ENCODE measurements at regions not wholly inside any gene's neighbourhood (a gene's known extent, or its start where the extent isn't known, plus 50 kb on each side); places are given as distances from the start of the nearest gene placed in this dataset.

DNA sequence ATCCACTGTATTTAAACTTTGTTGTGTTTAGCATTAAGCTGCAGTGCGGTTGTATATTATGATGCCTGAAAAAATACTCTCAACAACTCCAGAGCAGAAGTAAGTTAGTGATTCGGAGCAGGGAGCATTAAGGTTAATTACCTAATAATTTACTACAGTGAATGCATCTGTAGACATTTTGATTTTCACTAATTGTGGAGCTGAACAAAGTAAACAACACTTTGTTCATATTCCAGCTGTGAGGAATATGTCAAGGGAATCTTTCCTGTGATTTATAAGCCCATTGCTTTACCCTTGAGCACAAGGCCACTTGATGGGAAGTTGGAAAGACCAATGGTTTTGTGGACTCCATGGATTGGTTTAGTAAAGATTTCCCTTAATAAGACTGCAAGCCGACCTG, 77.1 kb downstream of the CBLN4 start:
- no peak overlapping the region for H3K4me3 Mint-ChIP-seq (ENCODE audit: unreplicated experiment)

GRCh38 chr20:55919956-55920355, 85.4 kb downstream of the CBLN4 start:
- Mint-ChIP-seq H3K27ac (ENCODE audit: unreplicated experiment) (no peak overlapping the region), H3K4me3 (ENCODE audit: unreplicated experiment) (no peak overlapping the region), H3K4me1 (ENCODE audit: unreplicated experiment) (no peaks in the 10 kb centered on the region), H3K27me3 (ENCODE audit: unreplicated experiment) (no peaks in the 10 kb centered on the region), H3K36me3 (ENCODE audit: low read depth, unreplicated experiment) (no peaks in the 10 kb centered on the region), H3K9me3 (ENCODE audit: unreplicated experiment) (peaks cover 30% of the 10 kb centered on the region)
- no peak for TF ChIP-seq CTCF (IDR thresholded peaks at IDR 0.05; ENCODE audit: unreplicated experiment)
- DNase-seq (ENCODE audit: low spot score): no peak

More for the DNA sequence above, 77.1 kb downstream of the CBLN4 start:
- no peak for TF ChIP-seq CTCF (IDR thresholded peaks at IDR 0.05; ENCODE audit: unreplicated experiment)
- Mint-ChIP-seq H3K4me1 (ENCODE audit: unreplicated experiment) (no peaks in the 10 kb centered on the region), H3K27me3 (ENCODE audit: unreplicated experiment) (peaks cover 2% of the 10 kb centered on the region), H3K27ac (ENCODE audit: unreplicated experiment) (no peak overlapping the region), H3K9me3 (ENCODE audit: unreplicated experiment) (peaks cover 47% of the 10 kb centered on the region), H3K36me3 (ENCODE audit: low read depth, unreplicated experiment) (no peaks in the 10 kb centered on the region)
- no peak for DNase-seq (ENCODE audit: low spot score)

GRCh38 chr20:55919319-55919718, 86.0 kb downstream of the CBLN4 start:
- Mint-ChIP-seq H3K36me3 (ENCODE audit: low read depth, unreplicated experiment) (no peaks in the 10 kb centered on the region), H3K4me1 (ENCODE audit: unreplicated experiment) (no peaks in the 10 kb centered on the region), H3K4me3 (ENCODE audit: unreplicated experiment) (no peak overlapping the region), H3K27me3 (ENCODE audit: unreplicated experiment) (no peaks in the 10 kb centered on the region), H3K27ac (ENCODE audit: unreplicated experiment) (no peak overlapping the region), H3K9me3 (ENCODE audit: unreplicated experiment) (peaks cover 31% of the 10 kb centered on the region)
- DNase-seq (ENCODE audit: low spot score): no peak
- no peak for TF ChIP-seq CTCF (IDR thresholded peaks at IDR 0.05; ENCODE audit: unreplicated experiment)

GRCh38 chr20:55918471-55918870, 86.8 kb downstream of the CBLN4 start:
- no peak overlapping the region for H3K4me3 Mint-ChIP-seq (ENCODE audit: unreplicated experiment)
- peaks cover 28% of the 10 kb centered on the region for H3K9me3 Mint-ChIP-seq (ENCODE audit: unreplicated experiment)
- no peaks in the 10 kb centered on the region for H3K36me3 Mint-ChIP-seq (ENCODE audit: low read depth, unreplicated experiment)
- H3K4me1 Mint-ChIP-seq (ENCODE audit: unreplicated experiment): no peaks in the 10 kb centered on the region
- H3K27me3 Mint-ChIP-seq (ENCODE audit: unreplicated experiment): no peaks in the 10 kb centered on the region
- DNase-seq (ENCODE audit: low spot score): no peak
- H3K27ac Mint-ChIP-seq (ENCODE audit: unreplicated experiment): no peak overlapping the region
- no peak for TF ChIP-seq CTCF (IDR thresholded peaks at IDR 0.05; ENCODE audit: unreplicated experiment)

DNA sequence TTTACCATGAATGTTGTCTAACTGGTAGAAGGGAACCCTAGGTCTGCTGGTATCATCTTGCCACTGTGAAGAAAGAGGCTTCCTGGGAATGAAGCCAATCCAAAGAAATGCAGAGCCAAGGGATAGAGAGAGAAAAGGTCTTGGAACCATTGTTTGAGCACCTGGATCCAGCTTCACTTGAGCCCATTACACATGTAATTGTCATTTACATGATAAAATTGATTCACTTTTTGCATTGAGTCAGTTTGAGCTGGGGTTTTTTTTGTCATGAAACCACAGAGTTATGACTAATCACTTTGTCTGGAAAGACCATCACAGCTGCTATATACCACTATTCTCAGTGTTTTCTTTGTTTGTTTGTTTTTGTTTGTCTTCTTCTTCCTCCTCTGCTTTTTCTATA, 112.3 kb downstream of the CBLN4 start:
- H3K9me3 Mint-ChIP-seq (ENCODE audit: unreplicated experiment): peaks cover 31% of the 10 kb centered on the region
- no peaks in the 10 kb centered on the region for H3K36me3 Mint-ChIP-seq (ENCODE audit: low read depth, unreplicated experiment)
- no peaks in the 10 kb centered on the region for H3K4me1 Mint-ChIP-seq (ENCODE audit: unreplicated experiment)
- no peak overlapping the region for H3K27ac Mint-ChIP-seq (ENCODE audit: unreplicated experiment)
- no peak for DNase-seq (ENCODE audit: low spot score)
- no peak for TF ChIP-seq CTCF (IDR thresholded peaks at IDR 0.05; ENCODE audit: unreplicated experiment)
- peaks cover 4% of the 10 kb centered on the region for H3K27me3 Mint-ChIP-seq (ENCODE audit: unreplicated experiment)
- no peak overlapping the region for H3K4me3 Mint-ChIP-seq (ENCODE audit: unreplicated experiment)

Measured in endothelial cell (in vitro differentiated cells).